ENCODE measurements at regions not wholly inside any gene's neighbourhood (a gene's known extent, or its start where the extent isn't known, plus 50 kb on each side); places are given as distances from the start of the nearest gene placed in this dataset.
"Not testable (repeated sequence)": the region's sequence is repeated elsewhere in the genome, so short reads cannot be mapped to it uniquely, and the experiment has no call there.

DNA sequence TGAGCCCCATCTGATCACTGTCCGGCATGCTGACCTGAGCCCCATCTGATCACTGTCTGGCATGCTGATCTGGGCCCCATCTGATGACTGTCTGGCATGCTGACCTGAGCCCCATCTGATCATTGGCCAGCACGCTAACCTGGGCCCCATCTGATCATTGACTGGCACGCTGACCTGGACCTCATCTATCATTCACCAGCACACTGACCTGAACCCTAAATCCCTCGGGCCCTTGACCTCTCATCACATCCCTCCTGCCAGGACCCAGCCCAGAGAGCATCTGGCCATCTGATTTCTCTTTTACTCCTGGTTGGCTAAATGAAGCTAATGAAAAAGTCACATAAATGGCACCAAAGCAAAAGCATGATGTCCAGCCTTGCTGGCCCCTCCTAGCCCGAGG, 207.1 kb downstream of the NDUFA10 start:
- DNase-seq = no peak

DNA sequence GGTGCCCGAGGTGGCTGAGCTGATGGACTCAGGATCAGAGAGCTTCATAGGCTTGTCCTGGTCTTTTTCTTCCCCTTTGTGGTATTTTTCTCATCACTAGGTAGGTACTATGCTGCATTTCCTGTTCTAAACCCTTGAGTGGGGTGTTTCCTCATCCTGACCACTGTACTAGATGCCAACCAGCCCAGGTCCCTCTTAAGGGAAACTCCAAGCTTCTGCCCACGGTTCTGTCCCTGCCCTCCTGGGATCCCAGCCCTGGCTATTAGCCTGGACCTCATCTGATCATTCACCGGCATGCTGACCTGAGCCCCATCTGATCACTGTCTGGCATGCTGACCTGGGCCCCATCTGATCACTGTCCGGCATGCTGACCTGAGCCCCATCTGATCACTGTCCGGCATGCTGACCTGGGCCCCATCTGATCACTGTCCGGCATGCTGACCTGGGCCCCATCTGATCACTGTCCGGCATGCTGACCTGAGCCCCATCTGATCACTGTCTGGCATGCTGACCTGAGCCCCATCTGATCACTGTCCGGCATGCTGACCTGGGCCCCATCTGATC, 207.6 kb downstream of the NDUFA10 start:
- not testable (repeated sequence) for DNase-seq

DNA sequence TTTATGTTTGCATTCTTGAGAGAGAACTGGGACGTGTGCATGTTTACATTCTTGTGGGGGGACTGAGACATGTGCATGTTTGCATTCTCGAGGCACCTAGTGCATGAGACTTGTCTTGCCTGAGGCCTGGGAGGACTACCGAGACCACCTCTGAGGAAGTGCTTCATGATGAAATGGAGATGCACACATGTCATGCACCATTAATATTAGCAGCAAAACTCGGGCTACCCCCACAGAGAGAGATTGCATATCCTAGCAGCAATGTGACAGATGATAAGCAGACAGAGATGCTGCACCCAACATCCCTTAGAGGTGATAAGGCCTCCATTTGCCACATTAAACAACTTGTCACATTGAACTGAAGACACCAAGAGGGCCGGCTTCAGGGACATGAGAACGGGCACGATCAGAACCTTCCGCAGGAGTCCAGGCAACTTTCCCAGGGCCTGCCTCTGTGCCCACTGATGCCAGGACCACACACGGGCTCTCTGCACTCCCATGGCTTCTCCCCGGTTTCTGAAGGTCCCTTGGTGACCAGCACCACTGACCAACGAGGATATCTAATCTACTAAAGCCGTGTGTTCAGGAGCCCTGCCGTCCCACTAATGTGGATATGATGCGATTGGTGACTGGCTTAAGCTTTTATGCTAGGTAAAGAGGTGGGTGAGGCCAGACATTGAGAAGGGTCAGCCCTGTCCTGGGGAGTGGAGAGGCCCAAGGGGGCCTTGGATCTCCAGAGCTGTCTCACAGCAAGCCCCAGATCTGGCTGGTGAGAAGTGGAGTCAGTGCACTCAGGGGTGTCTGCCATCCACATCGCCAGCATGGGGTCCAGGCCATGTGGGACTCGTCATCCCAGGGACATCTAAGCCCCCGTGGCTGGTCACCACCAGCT, 208.3 kb downstream of the NDUFA10 start:
- no peak for DNase-seq

DNA sequence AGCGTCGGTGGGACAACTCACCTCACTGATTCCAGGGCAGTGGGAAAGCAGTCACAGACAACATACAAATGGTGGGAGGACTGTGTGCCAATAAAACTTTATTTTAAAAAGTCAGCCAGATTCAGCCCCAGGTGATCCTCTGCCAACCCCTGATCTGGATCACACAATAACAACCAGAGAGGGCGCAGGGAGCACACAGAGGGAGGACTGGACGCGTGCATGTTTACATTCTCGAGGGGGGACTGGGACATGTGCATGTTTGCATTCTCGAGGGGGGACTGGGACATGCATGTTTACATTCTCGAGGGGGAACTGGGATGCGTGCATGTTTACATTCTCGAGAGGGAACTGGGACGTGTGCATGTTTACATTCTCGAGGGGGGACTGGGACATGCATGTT, 209.5 kb downstream of the NDUFA10 start:
- no peak for DNase-seq

DNA sequence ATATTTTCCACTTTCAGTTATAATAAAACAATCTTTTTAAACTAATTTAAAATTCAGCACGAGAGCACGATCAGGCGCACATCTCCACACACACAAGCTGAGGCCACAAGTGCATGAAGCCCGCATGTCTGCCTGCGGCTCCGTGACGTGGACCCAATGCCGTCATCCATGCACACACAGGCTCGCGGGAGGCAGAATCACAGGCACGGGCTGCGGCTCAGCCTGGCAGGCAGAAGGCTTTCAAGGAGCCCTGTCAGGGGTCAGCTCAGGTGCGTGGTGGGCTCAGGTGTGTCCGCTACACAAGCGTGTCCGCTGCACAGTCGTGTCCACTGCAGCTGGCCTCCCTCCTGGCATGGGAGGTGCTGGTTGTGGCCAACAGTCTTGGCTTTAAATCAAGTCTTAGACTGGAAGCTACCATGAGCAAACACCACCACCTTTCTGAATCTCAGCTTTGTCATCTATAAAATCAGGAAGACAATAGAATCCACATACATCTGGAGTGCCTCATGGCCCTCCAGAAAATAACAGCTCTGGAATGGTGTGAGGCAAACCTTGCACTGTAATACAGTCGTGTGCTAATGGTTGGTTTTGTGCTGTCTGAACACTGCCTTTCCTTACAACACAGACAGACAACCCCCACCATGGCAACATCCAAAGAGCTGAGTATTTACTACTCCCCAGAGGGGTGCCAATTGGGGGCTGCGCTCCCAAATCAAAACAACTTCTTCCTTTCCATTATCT, 210.1 kb downstream of the NDUFA10 start:
- DNase-seq = no peak

DNA sequence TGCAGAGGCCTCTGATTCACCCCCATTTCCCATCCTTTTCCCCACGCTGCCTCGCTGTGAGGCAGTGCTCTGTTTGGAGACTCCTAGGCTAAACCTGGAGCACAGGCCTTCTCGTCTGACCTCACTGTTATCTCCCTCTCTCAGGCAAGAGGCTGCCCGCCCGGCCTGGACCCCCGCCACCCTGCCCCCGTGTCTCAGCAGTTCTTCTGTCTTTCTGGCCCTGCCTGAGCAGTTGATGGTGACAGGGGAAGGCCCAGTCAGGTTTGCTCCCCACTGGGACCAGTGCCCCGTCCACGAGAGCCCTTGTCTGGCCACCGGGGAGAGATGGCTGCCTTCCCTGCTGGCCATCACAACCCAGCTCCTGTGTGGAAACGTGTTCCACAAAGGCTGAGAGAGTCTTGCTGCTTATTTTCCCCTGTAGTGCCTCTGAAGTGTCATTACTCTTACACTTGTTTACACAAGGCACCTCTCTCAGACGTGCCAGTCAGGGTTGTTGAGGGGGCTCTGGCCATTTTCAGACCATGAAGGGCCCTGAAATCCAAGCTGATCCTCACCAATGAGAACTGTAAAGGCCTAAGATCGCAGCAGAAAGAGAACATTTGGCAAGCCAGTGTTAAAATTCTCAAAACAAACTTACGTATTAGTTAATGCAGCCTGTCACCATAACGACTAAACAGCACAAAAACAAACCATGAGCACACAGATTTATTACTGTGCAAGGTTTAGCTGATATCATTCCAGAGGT, 210.9 kb downstream of the NDUFA10 start:
- DNase-seq = peak in 1 of 2 experiments; percentile 10

DNA sequence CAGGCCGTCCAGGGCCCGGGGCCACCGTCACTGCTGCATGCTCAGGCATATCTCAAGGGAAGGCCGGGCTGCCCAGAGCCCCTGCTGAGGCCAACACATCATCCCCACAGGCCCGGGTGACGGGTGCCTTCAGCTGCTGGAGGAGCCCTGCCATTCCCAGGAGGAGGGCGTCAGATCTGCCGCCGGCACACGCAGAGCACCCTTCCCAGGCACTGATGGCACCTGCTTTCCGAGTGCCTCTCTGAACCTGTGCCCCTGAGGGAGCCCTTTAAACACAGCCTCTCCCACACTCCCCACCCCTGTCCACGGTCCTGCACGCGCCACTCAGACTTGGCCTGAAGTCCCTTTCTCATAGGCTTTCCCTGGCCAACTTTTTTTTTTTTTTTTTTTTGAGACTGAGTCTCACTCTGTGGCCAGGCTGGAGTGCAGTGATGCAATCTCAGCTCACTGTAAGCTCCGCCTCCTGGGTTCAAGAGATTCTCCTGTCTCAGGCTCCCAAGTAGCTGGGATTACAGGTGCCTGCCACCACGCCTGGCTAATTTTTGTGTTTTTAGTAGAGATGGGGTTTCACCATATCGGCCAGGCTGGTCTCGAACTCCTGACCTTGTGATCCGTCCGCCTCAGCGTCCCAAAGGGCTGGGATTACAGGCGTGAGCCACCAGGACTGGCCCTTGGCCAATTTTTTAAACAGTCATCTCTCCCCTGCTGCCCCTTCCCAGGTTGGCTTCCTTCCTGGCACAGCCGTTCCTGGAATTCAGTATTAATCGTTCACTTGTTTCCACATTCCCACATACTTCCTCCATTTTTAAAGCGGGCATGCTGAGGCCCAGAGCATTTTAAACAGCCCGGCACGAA, 211.7 kb downstream of the NDUFA10 start:
- DNase-seq = no peak

DNA sequence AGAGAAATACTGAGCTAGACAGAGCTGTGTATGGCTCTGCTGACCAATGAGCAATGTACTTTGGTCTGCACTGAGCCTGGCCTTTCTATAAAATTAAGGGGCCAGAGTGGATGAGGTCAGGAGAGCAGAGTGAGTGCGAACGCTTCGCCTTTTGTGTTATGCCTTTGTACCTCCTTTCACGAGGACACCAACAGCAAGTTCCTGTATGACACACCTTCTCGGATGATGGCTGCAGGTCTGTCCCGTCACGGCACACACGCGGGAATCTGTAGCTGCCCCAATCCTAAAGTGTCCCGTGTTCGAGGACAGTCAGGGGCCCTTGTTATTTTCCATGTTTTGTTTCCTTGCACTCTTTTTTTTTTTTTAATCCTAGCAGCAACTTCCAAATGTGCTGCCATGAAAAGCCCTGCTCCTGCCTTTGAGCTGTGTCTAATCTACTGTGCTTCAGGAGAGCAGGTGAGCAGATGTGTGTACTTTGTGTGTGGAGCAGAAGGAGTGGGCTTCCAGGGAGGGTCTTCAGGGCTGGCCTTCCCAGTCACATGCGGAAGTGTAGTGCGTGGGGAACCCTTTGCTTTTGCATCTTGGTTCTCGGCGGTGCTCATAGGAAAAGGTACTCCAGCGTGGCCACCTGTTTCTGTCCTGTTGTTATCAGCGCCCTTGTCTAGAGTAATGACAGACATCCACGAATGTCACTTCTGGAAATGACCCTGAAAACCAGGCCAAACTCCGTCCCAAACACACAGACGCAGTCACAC, 213.2 kb downstream of the NDUFA10 start:
- DNase-seq = no peak

DNA sequence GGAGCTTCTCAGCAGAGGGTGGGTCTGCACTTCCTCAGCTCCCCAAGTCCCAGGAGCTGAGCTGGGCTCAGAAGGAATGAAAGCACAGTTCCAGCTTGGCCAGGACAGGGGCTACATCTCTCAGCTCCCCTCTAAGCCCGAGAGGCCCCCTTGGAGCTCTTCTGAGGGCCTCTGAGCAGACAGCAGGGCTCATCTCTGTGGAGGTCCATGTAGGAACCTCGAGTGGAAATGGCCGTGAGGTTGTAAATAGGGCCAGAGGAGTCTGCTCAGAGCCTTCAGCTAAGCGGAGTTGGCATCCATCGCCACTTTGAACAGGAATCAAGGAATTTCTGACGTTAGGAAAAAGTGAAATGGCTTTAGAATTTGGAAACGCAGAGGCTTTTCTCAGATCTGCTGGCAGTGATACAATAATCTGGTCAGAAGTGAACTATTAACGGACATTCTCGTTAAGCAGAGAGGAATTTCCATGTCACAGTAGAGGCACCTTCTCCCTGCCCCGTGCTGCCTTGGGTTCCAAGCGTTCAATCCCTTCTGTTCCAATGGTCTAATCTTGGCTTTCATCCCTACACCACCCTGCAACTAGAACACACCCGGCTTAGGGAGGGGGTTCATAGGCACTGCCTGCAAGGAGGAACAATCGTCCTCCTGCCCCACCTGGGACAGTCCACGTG, 213.9 kb downstream of the NDUFA10 start:
- DNase-seq = no peak

DNA sequence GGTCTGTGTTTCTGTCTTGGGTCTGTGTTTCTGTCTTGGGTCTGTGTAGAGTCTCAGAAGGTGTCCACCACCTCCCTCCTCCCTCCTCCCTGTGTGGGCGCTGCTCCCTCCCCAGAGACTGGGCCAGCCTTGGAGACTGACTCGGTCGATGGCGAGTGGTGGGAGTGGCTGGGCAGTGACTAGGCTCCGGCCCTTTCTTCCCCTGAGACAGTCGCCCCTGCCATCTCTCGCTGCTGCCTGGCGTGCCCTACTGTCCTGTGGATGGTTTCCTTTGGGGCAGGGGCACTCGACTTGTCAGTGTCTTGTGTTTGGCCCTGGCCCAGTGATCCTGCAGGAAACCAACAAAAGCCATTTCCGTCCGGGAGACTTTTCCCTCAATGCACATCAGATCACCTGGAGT, 215.8 kb downstream of the NDUFA10 start:
- DNase-seq = no peak

DNA sequence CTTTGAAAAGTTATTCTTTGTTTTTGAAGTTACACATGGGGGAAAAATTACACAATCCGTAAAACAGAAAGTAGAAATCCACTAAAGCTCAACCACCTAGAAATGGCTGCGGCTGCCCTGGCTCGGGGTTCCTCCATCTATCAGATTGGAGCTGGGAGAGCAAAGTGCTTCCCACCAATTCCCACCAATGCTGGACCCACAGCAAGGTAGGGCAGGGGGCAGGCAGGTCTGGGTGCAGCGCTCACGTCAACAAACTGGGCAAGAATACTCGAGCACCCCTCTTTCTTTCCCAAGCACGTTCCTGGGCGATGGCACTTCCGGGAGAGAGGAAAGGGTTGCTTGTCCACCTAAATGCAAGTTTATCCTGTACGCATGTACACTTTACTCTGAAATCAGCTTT, 217.6 kb downstream of the NDUFA10 start:
- DNase-seq = no peak

DNA sequence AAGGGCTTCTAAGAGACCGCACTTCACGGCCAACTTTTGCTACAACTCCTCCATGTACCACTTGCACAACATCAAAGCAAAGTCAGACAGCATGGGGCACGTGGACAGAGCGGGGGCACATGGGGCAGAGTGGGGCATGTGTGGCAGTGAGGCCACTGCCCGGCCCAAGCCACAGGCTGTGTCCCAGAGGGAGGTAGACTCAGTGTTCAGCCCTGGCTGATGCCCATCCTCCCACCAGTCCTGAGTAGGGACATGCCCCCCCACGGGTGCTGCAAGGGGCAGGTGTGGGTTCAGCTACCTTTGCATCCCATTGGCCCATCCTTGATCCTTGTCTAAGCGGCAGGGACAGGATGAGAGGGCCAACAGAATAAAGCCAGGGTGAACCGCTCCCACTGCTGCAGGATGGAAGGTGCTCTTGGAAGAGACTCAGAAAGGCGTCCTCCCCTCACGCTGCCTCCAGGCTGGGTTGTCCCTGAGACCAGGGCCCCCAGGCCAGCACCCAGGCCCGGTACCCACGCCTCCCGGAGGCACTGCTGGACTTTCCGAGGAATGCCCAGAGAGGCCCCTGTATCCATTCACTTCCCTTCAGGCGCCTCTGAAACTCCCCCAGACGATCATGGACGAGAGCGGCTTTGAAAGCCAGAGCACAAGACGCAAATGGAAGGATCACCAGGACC, 218.2 kb downstream of the NDUFA10 start:
- no peak for DNase-seq

DNA sequence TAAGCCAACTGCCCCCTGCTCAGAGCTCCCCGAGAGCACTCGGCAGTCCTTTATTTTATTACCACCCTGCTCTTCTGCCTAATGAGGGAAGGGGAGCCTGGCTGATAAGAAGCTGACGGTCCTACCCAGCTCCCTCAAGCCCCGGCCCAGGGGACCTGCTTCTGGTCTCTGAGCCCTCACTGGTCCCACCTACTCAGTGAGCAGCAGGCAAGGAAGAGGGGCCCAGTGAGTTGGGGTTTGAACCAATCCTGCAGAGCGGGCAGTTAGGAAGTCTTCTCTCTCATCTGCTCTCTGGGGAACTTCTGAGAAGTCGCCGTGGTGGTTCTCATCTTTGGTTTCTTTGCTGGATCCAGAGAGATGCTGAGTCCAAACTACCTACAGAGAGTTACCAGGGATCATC, 218.9 kb downstream of the NDUFA10 start:
- DNase-seq = no peak

DNA sequence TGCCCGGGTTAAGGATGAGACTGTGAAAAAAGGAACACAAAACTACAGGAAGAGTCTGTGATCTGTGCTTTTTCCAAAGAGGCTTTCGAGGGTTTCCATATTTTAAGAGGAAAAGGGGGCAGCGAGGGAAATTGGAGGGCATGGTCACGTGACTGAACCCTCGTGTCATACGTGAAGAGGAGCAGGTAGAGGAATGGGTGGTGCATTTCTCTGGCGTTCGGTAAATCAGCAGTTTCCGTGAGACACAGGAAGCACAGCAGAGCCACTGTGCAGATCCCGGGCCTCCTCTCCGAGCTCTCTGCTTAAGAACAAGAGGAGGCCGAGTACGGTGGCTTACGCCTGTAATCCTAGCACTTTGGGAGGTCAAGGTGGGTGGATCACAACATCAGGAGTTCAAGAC, 219.7 kb downstream of the NDUFA10 start:
- no peak for DNase-seq

DNA sequence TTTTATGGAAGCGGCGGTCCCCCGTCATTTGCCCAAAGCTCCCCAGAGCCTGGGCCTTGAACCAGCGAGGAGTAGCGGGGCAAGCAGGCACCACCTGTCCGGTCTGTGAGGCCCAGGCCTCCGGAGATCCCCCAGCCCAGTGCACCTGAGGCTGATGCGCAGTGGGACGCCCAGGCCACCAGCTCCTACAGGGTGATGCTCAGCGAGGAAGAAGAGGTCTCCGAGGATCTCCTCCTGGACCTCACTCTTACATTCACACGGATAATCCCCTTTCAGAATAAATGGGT, 220.2 kb downstream of the NDUFA10 start:
- no peak for DNase-seq

DNA sequence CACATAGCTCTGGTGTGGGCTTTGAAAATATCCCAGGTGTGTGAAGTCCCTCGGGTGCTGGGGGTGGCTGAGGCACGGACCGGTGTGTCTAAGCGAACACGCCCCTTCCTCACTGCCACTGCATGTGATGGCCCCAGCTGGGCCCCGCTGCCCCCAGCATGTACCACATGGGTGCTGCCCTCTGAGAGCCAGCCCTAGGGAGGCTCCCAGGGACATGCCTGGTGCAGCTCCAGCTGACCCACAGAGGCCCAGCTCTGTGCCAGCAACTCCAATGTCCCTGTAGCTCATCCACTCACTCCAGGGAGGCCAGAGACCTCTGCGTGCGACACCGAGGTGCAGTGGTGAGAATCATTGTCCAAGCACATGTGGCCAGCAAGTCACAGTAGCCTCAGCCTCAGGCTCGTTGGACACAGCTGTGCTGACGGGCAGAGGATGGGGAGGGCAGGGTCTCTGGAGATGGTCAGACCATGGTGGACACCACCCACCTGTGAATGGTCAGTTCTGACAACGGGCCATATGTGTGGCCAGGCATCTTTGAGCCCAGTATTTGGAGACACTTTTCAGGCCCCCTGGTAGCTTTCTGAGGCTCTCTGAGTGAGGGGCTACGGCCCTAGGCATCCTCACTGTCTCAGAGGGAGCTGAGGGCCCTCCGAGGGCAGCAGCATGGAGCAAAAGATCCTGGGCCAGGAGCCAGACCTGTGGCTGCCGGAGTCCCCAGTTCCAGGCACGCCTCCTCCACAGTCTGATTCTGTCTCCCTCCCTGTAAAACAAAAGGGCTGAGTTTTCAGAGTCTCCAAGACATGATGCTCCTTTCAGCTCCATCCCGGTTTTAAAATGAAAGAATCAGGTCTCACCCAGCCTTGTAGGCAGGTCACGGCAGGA, 220.7 kb downstream of the NDUFA10 start:
- no peak for DNase-seq

DNA sequence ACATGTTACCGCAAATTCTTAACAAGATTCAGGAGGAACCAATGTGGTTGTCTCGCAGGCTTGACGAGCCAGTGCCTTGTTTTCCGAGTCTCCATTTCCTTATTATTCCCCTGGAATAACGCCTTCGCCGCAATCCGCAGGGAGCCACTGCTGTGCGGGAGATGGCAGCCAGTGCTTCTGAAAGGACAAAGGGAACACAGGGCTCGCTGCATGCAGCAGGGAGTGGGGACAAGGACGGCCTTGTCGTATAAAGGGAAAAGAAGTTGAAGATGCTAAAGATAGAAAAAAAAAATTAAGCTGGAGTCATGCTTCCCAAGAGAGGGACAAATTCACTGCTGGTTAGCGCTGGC, 221.4 kb downstream of the NDUFA10 start:
- no peak for DNase-seq

DNA sequence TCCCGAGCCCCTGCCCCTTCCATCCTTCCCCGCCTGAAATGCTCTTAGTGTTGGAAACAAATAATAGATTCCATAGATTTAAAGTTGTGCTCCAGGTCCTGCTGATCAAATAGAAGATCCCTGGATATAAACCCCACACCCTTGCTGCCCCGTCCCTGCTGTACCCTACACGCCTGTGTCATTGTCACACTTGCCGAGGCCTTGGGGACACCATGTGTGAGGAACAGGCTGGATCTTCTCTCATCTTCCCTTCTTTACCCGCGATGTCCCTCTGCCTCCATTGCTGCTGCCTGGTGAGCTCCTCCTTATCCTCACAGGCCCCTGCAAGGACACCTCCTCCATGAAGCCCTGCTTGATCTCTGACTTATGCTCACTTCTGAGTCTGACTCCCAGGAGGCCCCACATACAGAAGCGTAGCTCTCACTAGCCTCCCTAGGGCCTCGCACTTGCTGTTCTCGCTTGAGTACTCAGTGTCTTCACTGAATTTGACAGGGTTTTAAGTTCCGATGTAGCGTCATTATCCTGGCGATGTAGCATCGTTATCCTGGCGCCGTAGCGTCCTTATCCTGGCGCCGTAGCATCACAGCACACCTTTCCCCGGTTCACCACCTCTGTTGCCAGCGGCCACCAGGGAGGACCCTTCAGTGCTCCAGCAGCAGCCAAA, 221.9 kb downstream of the NDUFA10 start:
- no peak for DNase-seq

DNA sequence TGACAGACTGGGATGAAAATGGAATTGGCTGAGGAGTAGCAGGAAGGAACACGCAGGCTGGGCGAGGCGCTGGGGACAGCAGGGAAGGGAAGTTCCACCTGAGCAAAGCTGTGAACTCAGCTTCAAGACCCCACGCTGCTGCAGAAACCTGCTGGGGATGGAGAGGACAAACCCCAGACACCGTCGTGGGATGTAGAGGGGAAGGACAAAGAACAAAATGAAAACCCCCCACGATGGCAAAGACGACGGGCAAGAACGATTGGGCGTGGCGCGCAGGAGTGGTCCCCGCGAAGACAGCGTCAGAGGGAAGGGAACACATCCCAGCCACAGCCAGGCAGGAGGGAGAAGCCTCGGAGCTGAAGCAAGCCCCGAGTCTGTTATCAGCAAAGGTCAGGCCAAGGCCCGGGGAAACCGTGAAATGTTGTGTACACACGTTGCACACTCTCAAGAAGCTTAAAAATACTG, 222.9 kb downstream of the NDUFA10 start:
- no peak for DNase-seq

Measured in NCI-H187 (cell line).